T-helper 1 cell treated with Interleukin-12 subunit alpha and Interleukin-12 subunit beta and Interleukin-4 antibody, amounts not matched to agents 30 ng/mL and 1 ng/mL, for 36 hours (primary cell): ENCODE measurements at regions not wholly inside any gene's neighbourhood (a gene's known extent, or its start where the extent isn't known, plus 50 kb on each side); places are given as distances from the start of the nearest gene placed in this dataset.

Experiments used
- intact Hi-C: fragments of 100-400 bp; cut with micrococcal nuclease; formaldehyde crosslinking; loops from one replicate; pipeline ENCODE4 v1.15.1; 2024

DNA sequence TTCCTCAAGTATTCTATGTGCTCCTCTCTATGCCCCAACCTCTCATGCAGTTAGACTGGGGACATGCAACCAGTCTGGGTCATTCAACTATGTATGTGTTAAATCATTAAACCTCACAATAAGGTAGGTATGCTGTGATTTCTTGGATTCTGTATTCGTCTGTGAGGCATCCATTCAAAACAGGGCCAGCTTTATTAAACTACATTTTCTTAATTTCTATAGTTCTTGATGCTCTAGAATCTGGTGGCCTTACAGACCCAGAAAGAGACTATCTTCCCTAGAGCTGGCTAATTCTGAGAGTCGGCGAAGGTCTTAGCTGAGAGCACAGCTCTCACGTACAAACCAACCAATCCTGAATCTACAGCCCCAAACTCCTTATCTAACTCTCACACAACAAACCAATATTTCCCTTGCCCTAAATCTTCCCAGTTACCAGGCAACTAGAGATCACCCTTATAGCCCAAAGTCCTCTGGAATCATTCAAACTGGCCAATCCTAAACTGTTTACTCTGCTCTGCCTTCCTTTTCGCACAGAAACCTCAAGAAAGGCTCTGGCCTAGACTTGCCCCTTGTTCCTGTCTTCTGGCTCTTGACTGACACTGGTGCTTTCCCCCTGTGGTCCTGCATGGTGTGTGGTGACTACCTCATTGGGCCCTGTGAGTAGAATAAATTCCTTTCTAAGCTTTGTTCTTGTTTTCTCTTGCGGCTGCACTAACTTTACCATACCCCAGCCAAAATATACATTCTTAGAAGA, 203.5 kb upstream of the TET2 start:
- intact Hi-C loops = no loop called here

DNA sequence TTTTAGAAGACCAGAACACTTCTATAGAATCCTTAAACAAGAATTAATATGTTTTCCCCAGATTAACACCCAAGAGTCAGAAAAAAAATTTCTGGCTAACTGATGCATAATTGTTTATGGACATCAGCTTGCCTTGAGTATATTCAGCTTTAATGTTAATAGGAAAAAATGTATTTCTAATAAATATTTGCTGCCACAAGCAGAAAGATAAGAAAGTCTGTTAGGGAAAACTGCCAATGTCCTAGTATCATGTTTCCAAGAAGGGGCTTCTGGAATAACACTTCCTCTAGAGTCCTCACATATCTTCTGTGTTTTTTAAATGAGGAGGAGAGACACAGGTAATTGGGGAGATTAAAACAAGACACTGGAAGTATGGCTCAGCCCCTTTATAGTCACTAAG, 202.1 kb upstream of the TET2 start:
- intact Hi-C loops = no loop called here

DNA sequence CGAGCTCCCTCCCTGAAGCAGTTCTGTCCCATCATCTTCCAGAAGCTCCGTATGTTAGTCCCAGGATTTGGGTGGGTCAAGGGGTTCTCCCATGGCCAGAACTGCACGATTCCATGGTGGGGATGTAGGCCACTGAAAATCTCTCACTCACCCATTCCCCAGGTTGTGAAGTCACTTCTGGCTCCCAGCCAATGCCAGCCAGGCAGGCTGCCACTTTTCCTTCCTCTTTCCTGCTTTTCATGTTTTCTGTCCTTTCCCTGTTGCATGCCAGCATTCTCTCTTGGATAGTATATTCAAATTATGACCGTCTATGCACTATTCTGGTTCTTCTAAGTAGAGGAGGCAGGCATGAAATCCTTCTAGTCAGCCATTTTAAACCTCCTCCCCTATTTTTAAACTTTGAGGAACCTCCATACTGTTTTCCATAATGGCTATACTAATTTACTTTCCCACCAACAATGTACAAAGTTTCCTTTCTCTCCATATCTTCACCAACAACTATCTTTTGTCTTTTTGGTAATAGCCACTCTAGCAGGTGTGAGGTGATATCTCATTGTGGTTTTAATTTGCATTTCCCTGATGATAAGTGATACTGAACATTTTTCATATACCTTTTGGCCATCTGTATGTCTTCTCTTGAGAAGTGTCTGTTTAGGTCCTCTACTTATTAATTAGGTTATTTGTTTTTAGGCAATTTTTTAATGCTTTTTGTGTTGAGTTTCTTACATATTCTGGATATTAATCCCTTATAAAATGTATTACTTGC, 182.1 kb upstream of the TET2 start:
- intact Hi-C loops = loop anchor here (10.0 kb wide), 1 partner anchor 340 kb away; no protein-coding TSS in a partner anchor

DNA sequence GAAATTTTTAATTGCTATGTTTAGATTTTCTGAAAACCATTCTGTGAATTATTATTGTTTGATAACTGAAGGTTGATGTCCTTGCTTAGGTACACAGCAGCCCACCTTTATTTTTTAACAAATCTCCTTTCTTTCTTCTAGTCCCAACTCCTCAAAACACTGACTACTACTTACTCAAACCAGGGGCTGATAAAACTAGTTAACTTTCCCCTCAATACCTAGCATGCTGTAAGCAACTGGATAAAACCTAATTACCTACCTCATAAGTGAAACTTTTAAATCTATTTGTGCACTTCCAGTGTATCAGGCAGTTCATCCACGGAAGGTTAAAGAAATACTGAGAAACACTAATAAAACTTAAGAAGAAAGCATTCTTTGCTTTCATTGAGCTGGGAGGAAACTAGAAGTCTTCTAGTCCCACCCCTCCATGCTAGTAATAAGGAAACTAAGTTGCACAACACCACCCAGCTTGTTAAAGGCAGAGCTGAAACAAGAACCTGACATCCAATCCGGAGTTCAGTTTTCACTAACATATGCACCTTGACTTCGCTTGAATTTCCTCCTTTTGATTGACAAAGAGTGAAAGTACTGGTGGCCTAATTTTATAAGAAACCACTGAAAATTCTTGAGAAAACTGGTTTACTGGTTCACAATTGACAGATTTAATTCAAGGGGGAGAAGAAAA, 180.2 kb upstream of the TET2 start:
- intact Hi-C loops = loop anchor here (1.0 to 10.0 kb wide), 9 partner anchors 28 to 1350 kb away; partner anchors contain the start of genes AIMP1, TBCK and TET2

DNA sequence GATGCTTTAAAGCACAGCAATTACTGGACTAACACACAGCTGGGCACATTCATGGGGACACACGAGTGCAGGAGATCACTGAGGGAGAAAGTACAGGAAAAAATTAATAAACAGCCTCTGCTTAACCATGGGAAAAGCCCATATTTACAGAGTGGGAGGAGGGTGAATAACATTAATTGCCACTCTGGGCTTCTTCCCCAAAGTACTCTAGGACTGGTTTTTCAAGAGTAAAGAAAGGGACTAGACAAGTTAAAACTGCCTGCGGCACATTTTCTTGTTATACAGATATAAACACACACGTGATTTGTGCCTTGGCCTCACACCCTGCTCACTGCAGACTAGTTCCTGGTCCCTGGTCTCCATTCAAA, 179.7 kb upstream of the TET2 start:
- intact Hi-C loops = loop anchor here (10.0 kb wide), 1 partner anchor 338 kb away; no protein-coding TSS in a partner anchor

DNA sequence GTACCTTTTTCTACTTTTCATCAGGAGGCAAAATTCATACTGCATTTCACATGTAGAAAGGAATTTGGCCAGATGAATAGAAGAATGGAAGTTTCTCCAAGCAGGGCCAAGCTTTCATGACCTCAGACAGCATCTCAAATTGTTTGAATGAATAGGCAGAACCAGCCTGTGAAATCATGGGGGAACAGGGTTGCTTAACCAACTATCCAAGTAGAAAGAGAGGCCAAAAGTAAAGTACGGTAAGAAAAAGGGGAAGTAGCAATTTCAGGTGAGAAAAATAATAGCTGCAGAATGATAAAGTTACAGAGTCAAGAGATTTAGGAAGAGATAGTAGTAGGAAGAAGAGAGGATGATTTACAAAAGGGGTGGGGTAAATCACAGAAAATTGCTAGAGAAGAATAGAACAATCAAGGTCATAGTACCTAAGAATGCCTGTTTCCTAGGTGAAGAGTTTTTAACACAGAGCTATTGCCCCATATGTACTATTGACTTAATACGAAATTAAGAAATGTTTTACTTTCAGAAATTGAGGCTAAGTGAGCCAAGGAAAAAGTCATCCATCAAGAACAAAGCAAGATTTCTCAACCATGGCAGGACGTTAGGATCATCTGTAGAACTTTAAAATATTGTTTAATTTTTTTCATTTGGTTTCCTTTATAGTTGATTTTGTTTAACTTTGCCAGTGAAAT, 177.1 kb upstream of the TET2 start:
- intact Hi-C loops = loop anchor here (10.0 kb wide), 1 partner anchor 335 kb away; no protein-coding TSS in a partner anchor

DNA sequence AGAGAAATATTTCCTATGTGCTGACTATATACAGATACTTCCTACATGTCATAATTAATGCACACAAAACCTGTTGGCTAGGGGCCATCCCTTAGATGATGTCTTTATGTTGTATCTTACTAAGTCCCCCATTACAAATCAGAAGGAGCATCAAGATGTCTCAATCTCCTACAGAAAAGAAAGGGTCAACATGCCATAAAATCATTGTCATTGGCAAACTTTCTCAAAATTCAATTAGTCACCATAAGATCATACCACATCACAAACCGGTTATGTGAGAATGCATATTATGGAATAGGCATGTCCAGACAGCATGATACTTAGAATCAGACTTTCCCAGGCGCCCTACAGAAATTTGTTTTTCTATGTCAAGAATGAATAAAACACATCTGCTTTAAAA, 175.2 kb upstream of the TET2 start:
- intact Hi-C loops = no loop called here

DNA sequence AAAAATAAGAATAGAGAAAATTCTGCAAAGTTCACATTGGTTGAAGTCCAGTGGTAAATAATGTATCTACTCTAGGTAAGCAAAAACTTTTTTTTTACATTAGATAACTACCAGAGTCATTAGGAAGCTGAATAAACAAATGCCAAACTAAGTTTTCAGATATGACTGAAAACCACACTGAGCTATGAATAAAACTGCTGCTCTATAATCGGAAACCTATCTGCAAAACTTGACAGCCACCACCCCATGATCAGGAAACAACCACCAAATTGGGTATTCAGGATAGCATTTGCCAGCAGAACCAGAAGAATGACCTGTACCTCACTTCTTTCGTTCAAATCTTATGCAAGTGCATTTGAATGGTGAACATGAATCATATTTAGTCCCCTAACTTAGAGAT, 173.0 kb upstream of the TET2 start:
- intact Hi-C loops = no loop called here

DNA sequence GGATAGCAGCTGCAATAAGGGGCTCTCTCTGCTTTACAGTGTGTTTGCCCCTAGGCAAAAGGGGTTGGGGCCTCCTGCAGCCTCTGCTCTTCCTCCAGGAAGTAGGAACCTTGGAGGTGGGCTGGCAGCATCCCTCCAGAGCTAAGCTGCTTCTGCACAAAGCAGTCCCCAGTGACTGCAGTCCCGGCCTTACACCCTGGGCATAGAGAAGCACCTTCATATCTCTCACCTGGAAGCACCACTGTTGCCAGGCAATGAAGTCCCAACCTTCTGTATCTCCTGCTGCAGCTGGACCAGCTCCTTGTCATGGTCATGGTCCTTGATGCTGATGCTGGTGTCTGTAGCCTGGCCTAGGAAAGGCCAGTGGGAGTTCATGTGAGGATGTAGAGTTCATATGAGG, 171.1 kb upstream of the TET2 start:
- intact Hi-C loops = no loop called here

DNA sequence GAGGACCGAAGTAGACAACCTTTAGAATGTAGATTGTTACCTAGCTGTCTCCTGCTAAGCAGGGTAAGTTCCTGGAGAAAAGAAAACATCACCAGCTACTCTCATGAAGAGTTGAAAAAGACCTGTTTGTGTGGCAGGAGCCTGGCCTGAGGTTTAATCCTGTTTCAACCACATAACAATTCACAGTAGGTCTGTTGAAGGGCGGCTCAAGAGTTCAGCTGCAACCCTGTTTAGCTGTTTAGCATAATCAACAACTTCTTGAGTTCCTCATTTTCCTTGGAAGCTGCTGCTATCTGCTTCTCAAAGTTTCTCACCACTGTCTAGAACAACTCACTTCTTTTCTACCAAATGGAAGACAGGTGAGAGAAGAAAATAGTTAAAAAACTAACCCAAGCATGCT, 170.4 kb upstream of the TET2 start:
- intact Hi-C loops = no loop called here

DNA sequence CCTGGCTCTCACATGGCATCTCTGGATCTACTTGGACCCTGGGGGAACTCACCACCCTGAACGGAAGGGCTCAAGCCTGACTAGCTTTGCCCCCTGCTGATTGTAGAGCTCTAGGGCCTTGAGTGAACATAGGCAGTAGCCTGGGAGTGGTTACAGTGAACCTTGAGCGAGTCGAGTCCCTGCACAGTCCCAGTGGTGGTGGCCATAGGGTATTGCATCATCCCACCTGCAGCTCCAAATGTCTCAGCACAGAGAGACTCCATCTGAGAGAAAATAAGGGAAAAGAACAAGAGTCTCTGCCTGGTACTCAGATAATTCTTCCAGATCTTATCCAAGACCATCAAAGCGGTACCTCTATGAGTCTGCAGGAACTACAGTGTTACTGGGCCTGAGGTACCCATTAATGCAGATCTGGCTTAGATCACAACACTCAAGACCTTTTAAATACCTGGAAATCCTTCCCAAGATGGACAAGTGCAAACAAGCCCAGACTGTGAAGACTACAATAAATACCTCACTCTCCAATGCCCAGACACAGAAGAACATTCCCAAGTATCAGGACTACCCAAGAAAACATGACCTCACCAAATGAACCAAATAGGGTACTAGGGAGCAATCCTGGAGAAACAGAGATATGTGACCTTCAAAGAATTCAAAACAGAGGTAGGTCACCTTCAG, 167.5 kb upstream of the TET2 start:
- intact Hi-C loops = no loop called here

DNA sequence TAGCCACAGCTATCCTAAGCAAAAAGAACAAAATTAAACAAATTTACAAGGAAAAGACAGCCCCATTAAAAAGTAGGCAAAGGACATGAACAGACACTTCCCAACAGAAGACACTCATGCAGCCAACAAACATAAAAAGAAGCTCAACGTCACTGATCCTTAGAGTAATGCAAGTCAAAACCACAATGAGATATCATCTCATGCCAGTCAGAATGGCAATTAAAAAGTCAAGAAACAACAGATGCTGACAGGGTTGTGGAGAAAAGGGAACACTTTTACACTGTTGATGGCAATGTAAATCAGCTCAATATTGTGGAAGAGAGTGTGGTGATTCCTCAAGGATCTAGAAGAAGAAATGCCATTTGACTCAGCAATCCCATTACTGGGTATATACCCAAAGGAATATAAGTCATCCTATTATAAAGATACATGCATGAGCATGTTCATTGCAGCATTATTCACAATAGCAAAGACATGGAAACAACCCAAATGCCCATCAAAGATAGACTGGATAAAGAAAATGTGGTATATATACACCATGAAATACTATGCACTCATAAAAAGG, 163.0 kb upstream of the TET2 start:
- intact Hi-C loops = no loop called here

DNA sequence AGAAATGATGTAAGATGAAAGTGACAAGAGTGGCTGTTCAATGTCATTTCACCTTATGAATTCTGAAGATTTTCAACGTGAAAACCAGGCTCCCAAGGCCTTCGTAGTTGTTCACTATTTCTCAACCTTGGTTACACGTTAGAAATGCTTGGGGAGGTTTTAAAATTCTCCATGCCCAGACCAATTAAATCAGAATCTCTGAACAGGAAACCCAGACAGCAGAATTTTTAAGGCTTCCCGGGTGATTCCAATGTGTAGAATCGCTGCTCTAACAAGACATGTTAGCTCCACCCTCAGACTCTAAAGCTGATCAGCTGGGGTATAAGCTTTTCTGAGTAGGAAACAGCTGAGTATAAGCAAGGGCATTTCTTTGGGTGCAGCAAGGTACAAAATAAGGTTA, 160.4 kb upstream of the TET2 start:
- intact Hi-C loops = no loop called here

DNA sequence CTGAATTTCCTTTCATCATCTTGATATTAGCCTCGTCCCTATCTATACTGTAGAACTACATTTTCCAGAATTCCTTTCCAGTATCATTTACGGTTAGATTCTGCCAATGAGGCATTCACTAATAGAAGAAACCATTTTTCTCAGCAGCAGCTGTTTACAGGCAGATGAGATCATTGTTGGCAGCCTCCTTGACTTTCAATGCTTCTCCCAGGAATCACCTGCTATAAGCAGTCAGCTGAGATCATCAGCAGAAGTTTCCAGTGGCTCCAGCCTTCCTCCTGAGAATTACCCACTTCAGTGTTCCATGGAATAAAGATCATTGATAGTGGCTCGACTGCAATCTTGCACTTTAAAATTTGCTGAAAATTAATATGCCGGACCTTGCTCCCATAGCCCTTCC, 157.3 kb upstream of the TET2 start:
- intact Hi-C loops = no loop called here

DNA sequence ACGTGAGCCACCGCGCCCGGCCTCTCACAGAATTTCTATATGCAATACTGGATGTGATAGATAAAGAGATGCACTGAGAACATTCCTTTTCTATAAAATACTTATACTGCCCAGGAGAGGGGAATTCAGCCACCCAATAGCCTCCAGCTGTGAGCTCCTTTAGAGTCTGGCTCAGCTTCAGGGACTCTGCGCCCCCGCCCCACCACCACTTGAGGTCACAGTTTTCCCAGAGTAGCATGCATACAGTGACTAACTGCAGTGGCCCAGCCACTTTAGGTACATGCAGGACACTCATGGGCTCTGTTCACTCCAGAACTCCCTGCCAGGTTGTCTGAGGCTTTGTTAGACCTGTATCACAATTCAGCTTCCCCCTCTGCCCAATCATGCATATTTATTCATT, 144.4 kb upstream of the TET2 start:
- intact Hi-C loops = no loop called here

DNA sequence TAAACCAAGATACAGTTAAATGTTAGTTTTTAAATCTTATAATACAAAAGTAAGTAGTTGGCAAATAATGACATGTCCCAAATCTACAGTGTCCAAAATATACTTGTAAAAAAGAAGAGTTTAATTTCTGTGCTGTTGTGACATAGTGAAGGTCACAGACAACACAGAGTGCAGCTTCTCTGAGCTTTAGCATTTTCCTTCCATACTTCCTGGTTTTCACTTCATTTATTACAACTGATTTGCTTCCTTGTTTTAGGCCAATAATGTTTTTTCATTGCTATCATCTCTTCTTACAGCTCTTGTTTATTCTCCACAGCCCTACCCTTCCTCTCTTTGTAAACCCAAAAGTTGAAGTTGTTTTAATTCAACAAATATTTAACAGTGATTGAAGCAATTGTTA, 132.4 kb upstream of the TET2 start:
- intact Hi-C loops = no loop called here

DNA sequence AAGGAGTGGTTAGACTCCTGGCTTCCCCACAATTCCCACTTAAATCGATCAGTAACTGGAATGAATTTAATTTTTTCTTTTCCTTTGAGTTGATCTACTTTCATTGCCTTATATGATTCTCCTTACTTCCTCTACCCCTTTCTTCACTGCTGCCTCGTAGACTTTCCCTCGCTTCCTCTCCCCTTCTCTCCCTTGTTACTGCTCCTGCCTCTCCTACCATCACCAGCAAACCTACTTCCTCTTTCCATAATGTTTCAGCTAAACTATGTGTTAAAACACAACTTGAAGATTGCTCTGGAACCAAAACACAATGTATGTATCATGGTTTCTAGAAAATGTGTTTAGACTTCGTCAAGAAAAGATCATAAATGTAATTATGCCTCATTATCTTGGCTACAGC, 132.0 kb upstream of the TET2 start:
- intact Hi-C loops = no loop called here

DNA sequence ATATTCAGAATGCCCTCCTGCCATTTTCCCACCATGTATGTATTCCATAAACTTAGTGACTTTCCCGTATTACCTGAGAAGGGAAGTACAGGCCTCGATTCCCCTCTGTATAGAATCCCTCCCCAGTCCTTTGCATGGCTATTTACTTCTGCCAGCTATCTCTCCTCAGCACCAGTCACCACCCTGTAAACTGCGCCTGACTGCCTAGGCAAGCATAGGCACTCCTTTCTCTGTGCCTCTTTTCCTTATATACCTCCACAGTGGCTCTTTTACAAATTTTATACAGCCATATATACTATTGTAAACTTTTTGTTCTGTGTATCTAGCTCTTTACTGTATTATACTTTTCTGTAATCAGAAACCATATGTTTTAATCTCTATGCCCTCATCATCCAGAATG, 130.9 kb upstream of the TET2 start:
- intact Hi-C loops = no loop called here

DNA sequence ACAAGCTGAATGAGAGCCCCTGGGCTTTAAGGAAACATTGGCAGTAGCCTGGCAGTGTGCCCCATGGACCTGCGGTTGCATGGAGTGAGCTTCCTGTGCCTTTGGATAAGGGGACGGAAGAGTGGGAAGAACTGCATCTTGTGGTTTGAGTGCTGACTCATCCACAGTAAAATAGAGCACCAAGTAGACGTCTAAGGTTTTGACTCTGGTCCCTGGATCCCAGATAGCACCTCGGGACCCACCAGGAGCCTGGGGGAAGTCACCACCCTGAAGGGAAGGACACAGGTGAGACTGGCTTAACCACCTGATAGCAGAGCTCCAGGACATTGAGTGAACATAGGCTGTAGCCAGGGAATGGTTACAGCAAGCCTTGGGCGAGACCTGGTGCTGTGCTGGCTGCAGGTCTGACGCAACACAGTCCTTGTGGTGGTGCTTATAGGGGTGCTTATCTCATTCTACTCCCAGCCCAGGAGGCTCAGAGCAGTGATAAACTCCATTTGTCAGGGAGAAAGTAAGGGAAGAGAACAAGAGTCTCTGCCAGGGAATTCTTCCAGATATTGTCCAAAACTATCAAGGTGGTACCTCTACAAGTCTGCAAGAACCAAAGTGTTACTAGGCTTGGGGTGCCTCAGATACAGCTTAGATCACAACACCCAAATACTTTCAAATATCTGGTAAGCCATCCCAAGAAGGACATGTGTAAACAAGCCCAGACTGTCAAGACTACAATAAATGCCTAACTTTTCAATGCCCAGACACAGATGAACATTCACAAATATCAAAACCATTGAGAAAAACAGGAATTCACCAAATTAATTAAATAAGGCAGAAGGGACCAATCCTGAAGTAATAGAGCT, 123.6 kb upstream of the TET2 start:
- intact Hi-C loops = no loop called here

DNA sequence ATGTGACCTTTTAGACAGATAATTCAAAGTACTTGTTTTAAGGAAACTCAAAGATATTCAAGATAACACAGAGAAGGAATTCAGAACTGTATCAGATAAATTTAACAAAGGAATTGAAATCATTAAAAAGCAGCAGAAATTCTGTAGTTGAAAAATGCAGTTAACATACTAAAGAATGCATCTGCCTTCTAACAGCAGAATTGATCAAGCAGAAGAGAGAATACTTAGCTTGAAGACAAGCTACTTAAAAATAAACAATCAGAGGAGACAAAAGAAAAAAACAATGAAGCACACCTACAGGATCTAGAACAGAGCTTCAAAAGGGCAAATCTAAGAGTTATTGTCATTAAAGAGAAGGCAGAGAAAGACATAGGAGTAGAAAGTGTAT, 123.0 kb upstream of the TET2 start:
- intact Hi-C loops = no loop called here
